HepG2 (cell line): ENCODE measurements at regions not wholly inside any gene's neighbourhood (a gene's known extent, or its start where the extent isn't known, plus 50 kb on each side); places are given as distances from the start of the nearest gene placed in this dataset.

ENCODE experiments used
- ATAC-seq: fragments of 200-7000 bp; cut with Tn5 transposase; 3 replicates; pipeline ENCODE4 v1.9.1; 2020; ENCODE audit warnings: mild to moderate bottlenecking, moderate library complexity
- BruUV-seq: library from RNA; stranded (reverse); fragments of 400-500 nt; replicated peaks from 2 replicates; lab custom pipeline; 2021; lab: Mats Ljungman, UMichigan
- CTCF ChIA-PET: fragments of 300-600 bp; formaldehyde crosslinking; extraction: SDS; loops from one replicate; lab custom pipeline; 2021; ENCODE audit warnings: low total read pairs, inconsistent platforms, low intra/inter-chr PET ratio; lab: Yijun Ruan, JAX
- POLR2A ChIA-PET: fragments of 350-600 bp; sonication (Branson Sonifier 250); formaldehyde crosslinking; loops from one replicate; lab custom pipeline; 2020; ENCODE audit warnings: antibody characterized with exemption, inconsistent platforms; lab: Yijun Ruan, JAX
- DNase-seq: peaks from one replicate; pipeline ENCODE4 v3.0.0-alpha.2; 2015; ENCODE audit warnings: low spot score
- FAIRE-seq: peaks from 3 replicates; lab custom pipeline; 2011; peaks lifted over from hg19 to GRCh38; lab: Jason Lieb, UNC
- H2AFZ ChIP-seq: one replicate; pipeline ENCODE4 v1.6.1; 2011; ENCODE audit warnings: low read length, inconsistent platforms
- H3K27ac ChIP-seq: fragments of 300-600 bp; 3 replicates; pipeline ENCODE4 v1.8.0; 2011; ENCODE audit warnings: mixed run types, mild to moderate bottlenecking, mixed read lengths, low read length, inconsistent platforms; ENCODE audit not compliant: insufficient read depth; ENCODE audit errors: extremely low read length
- H3K27me3 ChIP-seq, 2 experiments: fragments of 200-600 bp in 1 of 2; 2 replicates in 1 of 2; 3 replicates in 1 of 2; pipeline versions ENCODE4 v1.6.0 to v1.8.0; 2011; ENCODE audit warnings: low read length in 2 of 2, mild to moderate bottlenecking in 2 of 2, moderate library complexity in 2 of 2, inconsistent platforms in 1 of 2; ENCODE audit not compliant: insufficient read depth in 2 of 2, control insufficient read depth in 1 of 2
- H3K36me3 ChIP-seq, 2 experiments: fragments of 200-600 bp in 1 of 2; replicated peaks in 1 of 2; 2 replicates in 1 of 2; 3 replicates in 1 of 2; pipeline versions ENCODE4 v1.5.1 to v1.8.0; 2011; ENCODE audit warnings: low read length in 2 of 2, inconsistent platforms in 1 of 2; ENCODE audit not compliant: insufficient read depth in 2 of 2, control insufficient read depth in 1 of 2
- H3K4me1 ChIP-seq: 2 replicates; pipeline ENCODE4 v1.5.1; 2012; ENCODE audit warnings: low read length, inconsistent platforms; ENCODE audit not compliant: insufficient read depth
- H3K4me2 ChIP-seq: 2 replicates; pipeline ENCODE4 v1.6.0; 2011; ENCODE audit warnings: low read depth, low read length, inconsistent platforms
- H3K4me3 ChIP-seq, 3 experiments: fragments of 200-600 bp in 1 of 3; sonication (generic), shearing (Covaris generic) in 1 of 3; replicated peaks in 1 of 3; 2 replicates each; pipeline ENCODE4 v1.5.1; 2011 to 2016; ENCODE audit warnings: low read length in 3 of 3, inconsistent platforms in 2 of 3, low read depth in 2 of 3, mild to moderate bottlenecking in 2 of 3, control low read depth in 1 of 3, mixed read lengths in 1 of 3; ENCODE audit not compliant: insufficient read depth in 1 of 3
- H3K79me2 ChIP-seq: one replicate; pipeline ENCODE4 v1.6.1; 2011; ENCODE audit warnings: low read length, inconsistent platforms; ENCODE audit not compliant: insufficient read depth
- H3K9ac ChIP-seq: 2 replicates; pipeline ENCODE4 v1.6.0; 2011; ENCODE audit warnings: mild to moderate bottlenecking, low read depth, low read length, inconsistent platforms; ENCODE audit not compliant: insufficient read depth
- H3K9me3 ChIP-seq: 2 replicates; pipeline ENCODE4 v1.5.1; 2012; ENCODE audit warnings: mild to moderate bottlenecking, low read length
- H4K20me1 ChIP-seq: 2 replicates; pipeline ENCODE4 v1.6.0; 2011; ENCODE audit warnings: inconsistent platforms, mild to moderate bottlenecking, low read length, moderate library complexity; ENCODE audit not compliant: insufficient read depth
- AKAP8 ChIP-seq: sonication (generic); formaldehyde crosslinking; IDR thresholded peaks from 2 replicates; pipeline ENCODE4 v1.5.1; 2020; ENCODE audit warnings: mild to moderate bottlenecking, missing genetic modification reagents
- ETV5 ChIP-seq: IDR thresholded peaks from 2 replicates; pipeline ENCODE4 v1.6.1; 2018; ENCODE audit warnings: missing biosample characterization, missing genetic modification reagents, inconsistent platforms, borderline replicate concordance
- FOXA1 ChIP-seq, 2 experiments: fragments of 450-650 bp in 1 of 2; sonication (generic) in 1 of 2; formaldehyde crosslinking in 1 of 2; IDR thresholded peaks; 2 replicates each; pipeline versions ENCODE4 v1.4.0 to v1.6.1; 2016 to 2020; ENCODE audit warnings: missing genetic modification reagents in 1 of 2
- HDAC6 ChIP-seq: fragments of 200-600 bp; sonication (generic); IDR thresholded peaks from 2 replicates; pipeline ENCODE4 v1.7.0; 2017; ENCODE audit warnings: mild to moderate bottlenecking, antibody characterized with exemption, low read length, low read depth
- HNRNPLL ChIP-seq: fragments of 200-400 bp; formaldehyde crosslinking; IDR thresholded peaks from 2 replicates; pipeline ENCODE4 v1.6.1; 2017; ENCODE audit warnings: mild to moderate bottlenecking, low read depth, low read length; ENCODE audit not compliant: poor library complexity, severe bottlenecking
- PAWR ChIP-seq: sonication (generic); formaldehyde crosslinking; IDR thresholded peaks from 2 replicates; pipeline ENCODE4 v1.4.0; 2020; ENCODE audit warnings: missing genetic modification reagents, mild to moderate bottlenecking, borderline replicate concordance
- PPARG ChIP-seq: conservative IDR thresholded peaks from 2 replicates; pipeline ENCODE4 v1.6.1; 2016; ENCODE audit warnings: missing biosample characterization, missing genetic modification reagents
- SPEN ChIP-seq: sonication (generic); formaldehyde crosslinking; IDR thresholded peaks from 2 replicates; pipeline ENCODE4 v1.5.1; 2020; ENCODE audit warnings: low read depth, mild to moderate bottlenecking, missing genetic modification reagents
- TIGD3 ChIP-seq: sonication (generic); formaldehyde crosslinking; IDR thresholded peaks from 2 replicates; pipeline ENCODE4 v1.5.1; 2020; ENCODE audit warnings: mild to moderate bottlenecking, missing genetic modification reagents, borderline replicate concordance
- ZBTB33 ChIP-seq: sonication (generic); formaldehyde crosslinking; IDR thresholded peaks from 2 replicates; pipeline ENCODE4 v1.4.0; 2020; ENCODE audit warnings: missing genetic modification reagents
- ZBTB42 ChIP-seq: sonication (generic); formaldehyde crosslinking; IDR thresholded peaks from 2 replicates; pipeline ENCODE4 v1.5.0; 2020; ENCODE audit warnings: mild to moderate bottlenecking, missing genetic modification reagents
- ZFX ChIP-seq: sonication (generic); formaldehyde crosslinking; IDR thresholded peaks from 2 replicates; pipeline ENCODE4 v1.4.0; 2020; ENCODE audit warnings: mild to moderate bottlenecking, low read depth, missing genetic modification reagents, moderate library complexity
- ZMAT5 ChIP-seq: sonication (generic); formaldehyde crosslinking; IDR thresholded peaks from 2 replicates; pipeline ENCODE4 v1.5.0; 2020; ENCODE audit warnings: mild to moderate bottlenecking, low read depth, missing genetic modification reagents, borderline replicate concordance
- ZNF589 ChIP-seq: sonication (generic); formaldehyde crosslinking; conservative IDR thresholded peaks from 2 replicates; pipeline ENCODE4 v1.8.0; 2022; ENCODE audit warnings: mild to moderate bottlenecking, moderate library complexity, missing genetic modification reagents
- ZNF615 ChIP-seq: sonication (generic); formaldehyde crosslinking; IDR thresholded peaks from 2 replicates; pipeline ENCODE4 v1.5.0; 2020; ENCODE audit warnings: mild to moderate bottlenecking, missing genetic modification reagents, borderline replicate concordance
- ZNF672 ChIP-seq: sonication (generic); formaldehyde crosslinking; IDR thresholded peaks from 2 replicates; pipeline ENCODE4 v1.8.1; 2022; ENCODE audit warnings: missing genetic modification reagents
- WGBS: methylation state at CpG from one replicate; pipeline ENCODE4 v1.1.6; 2017; ENCODE audit warnings: low lambda C conversion rate; 5-methylcytosine and 5-hydroxymethylcytosine counted together
- in situ Hi-C: cut with HindIII; loops from 2 replicates; pipeline ENCODE4 v1.10.0; 2017; ENCODE audit warnings: low pct_unique_long_range_greater_than_20kb; ENCODE audit not compliant: extremely low pct_ligation_motif_present
- intact Hi-C: fragments of 100-400 bp; cut with micrococcal nuclease; formaldehyde crosslinking; loops from one replicate; pipeline ENCODE4 v1.10.0; 2022; ENCODE audit not compliant: unreplicated experiment

DNA sequence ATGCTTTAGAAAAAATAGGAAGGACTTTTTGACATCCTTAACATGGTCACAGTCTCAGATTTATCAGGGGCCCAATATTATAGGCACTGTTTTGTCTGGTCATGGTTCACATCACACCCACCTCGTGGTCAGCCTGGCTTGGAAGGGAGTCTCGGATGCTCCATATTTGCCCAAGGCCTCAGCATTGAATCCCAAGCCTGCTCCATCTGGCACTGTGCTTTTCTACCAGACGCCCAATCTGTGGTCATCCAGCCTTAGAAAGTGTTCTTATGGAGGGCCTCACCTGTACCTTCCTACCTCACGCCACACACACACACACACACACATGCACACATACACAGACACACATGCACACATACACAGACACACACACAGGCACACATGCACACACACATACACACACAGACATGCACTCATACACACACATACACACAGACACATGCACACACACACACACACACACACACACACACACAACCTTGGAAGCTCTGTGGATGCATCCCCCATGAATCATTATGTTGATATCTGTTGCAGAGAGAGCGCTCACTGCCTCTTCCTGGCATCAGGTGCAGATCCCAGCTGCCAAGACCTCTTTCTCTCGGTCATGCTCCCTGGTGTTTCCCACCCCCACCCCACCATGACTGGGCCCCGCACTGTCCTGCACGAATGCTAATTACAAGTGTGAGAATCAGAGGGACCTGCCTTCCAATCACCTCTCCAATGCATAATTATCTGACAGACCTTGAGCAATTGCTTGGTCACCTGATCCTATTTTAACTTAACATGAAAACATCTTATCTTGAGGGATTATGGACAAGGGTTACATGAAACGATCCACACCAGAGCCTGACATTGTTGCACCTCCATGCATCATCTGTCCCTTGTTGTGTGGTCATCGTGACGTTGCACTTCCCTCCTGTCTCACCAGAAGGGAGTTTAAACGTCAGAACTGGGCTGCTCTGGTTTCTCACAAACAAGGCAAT is 122.7 kb upstream of the TMEM72 start (continued):
- TF ChIP-seq TIGD3 (CRISPR knock-in tag) (no peak), ZNF589 (no peak)

DNA sequence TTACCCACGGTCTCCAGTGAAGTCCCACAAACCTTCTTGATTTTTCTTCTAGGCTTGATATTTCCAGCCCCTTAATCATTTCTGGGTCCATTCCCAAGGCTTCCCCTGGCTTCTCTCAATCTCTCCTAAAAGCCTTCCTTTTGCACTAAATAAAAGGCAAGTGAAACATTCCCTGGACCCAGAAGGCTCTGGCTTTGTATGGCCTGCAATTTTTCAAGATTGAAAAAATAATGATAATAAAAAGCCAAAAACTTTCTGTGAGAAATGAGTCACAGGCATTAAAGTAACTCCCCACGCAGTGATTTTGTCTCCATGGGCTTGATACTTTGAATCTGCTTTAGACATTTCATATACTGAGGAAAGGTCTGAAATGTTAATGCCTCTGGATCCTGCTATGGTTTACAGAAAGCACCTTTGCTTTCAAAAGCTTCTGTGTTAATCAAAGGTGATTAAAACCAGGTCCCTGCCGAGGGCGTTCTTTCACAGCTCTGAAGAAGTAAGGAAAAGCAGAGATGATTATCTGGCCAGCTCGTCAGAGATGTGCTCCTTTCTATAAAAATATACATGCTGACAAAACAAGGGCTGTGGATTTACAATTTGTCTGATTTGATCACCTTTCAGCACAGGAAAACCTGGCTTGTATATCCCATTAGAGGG is 118.9 kb upstream of the TMEM72 start:
- no peak overlapping the region for H3K4me2 ChIP-seq
- no peak overlapping the region for H3K27ac ChIP-seq
- H3K4me1 ChIP-seq, result no peaks in the 10 kb centered on the region
- CTCF ChIA-PET, result no interaction called here
- TF ChIP-seq ZBTB33 (CRISPR knock-in tag) (no peak), PPARG (no peak), ZFX (CRISPR knock-in tag) (no peak), HNRNPLL (no peak), AKAP8 (CRISPR knock-in tag) (no peak), FOXA1 (IDR thresholded peaks at IDR 0.05) (no peak), FOXA1 (CRISPR knock-in tag; IDR thresholded peaks at IDR 0.05) (no peak), SPEN (no peak), ZBTB42 (no peak), HDAC6 (no peak), ETV5 (no peak), ZNF672 (CRISPR knock-in tag) (no peak), ZMAT5 (CRISPR knock-in tag) (no peak), ZNF615 (CRISPR knock-in tag) (no peak), PAWR (CRISPR knock-in tag) (no peak)
- no peaks in the 10 kb centered on the region for H4K20me1 ChIP-seq
- no peak for DNase-seq
- H3K9me3 ChIP-seq, result no peaks in the 10 kb centered on the region
- no peak overlapping the region for H3K9ac ChIP-seq
- no peak overlapping the region for H2AFZ ChIP-seq
- peaks cover 0 to 10% of the 10 kb centered on the region in 2 experiments; a peak in 1 of 5 replicates for H3K27me3 ChIP-seq
- no TSS peak for BruUV-seq
- H3K4me3 ChIP-seq, result no peak overlapping the region
- ATAC-seq, result no peak
- H3K79me2 ChIP-seq, result no peaks in the 10 kb centered on the region
- POLR2A ChIA-PET, result no interaction called here
- FAIRE-seq, result no peak
- intact Hi-C loops, result no loop called here
- 12% methylated on average over 5 of the region's 5 CpGs for WGBS
- in situ Hi-C loops, result no loop called here
- no peaks in the 10 kb centered on the region for H3K36me3 ChIP-seq
